ENCODE measurements at regions not wholly inside any gene's neighbourhood (a gene's known extent, or its start where the extent isn't known, plus 50 kb on each side); places are given as distances from the start of the nearest gene placed in this dataset.
"Not testable (repeated sequence)": the region's sequence is repeated elsewhere in the genome, so short reads cannot be mapped to it uniquely, and the experiment has no call there.

GRCh38 chr16:50497592-50497991, 50.6 kb upstream of the NKD1 start:
- peak; percentile 44 for DNase-seq (ENCODE audit: low spot score)

GRCh38 chr16:50496990-50497389, 51.2 kb upstream of the NKD1 start:
- DNase-seq (ENCODE audit: low spot score), result no peak

GRCh38 chr16:50495673-50496072, 52.5 kb upstream of the NKD1 start:
- no peak for DNase-seq (ENCODE audit: low spot score)

GRCh38 chr16:50494501-50495491, 53.4 kb upstream of the NKD1 start:
- DNase-seq (ENCODE audit: low spot score), result no peak

- no peak for DNase-seq (ENCODE audit: low spot score)
Measured at GRCh38 chr16:50491516-50491915, 56.7 kb upstream of the NKD1 start.

GRCh38 chr16:50490828-50491227, 57.4 kb upstream of the NKD1 start:
- peak; percentile 0 for DNase-seq (ENCODE audit: low spot score)

GRCh38 chr16:50489182-50489581, 59.0 kb upstream of the NKD1 start:
- DNase-seq (ENCODE audit: low spot score), result peak; percentile 4

GRCh38 chr16:50487528-50487927, 60.7 kb upstream of the NKD1 start:
- DNase-seq (ENCODE audit: low spot score), result no peak

GRCh38 chr16:50486162-50486561, 62.0 kb upstream of the NKD1 start:
- DNase-seq (ENCODE audit: low spot score), result not testable (repeated sequence)

GRCh38 chr16:50485232-50485631, 63.0 kb upstream of the NKD1 start:
- DNase-seq (ENCODE audit: low spot score), result no peak

GRCh38 chr16:50482271-50482670, 65.9 kb upstream of the NKD1 start:
- DNase-seq (ENCODE audit: low spot score), result no peak

- no peak for DNase-seq (ENCODE audit: low spot score)
Measured at GRCh38 chr16:50480206-50480605, 68.0 kb upstream of the NKD1 start.

GRCh38 chr16:50479771-50480170, 68.4 kb upstream of the NKD1 start:
- no peak for DNase-seq (ENCODE audit: low spot score)

- DNase-seq (ENCODE audit: low spot score), result no peak
Measured at GRCh38 chr16:50478773-50479149, 69.4 kb upstream of the NKD1 start.

- no peak for DNase-seq (ENCODE audit: low spot score)
Measured at GRCh38 chr16:50478075-50478772, 70.0 kb upstream of the NKD1 start.

- no peak for DNase-seq (ENCODE audit: low spot score)
Measured at GRCh38 chr16:50476486-50477255, 71.5 kb upstream of the NKD1 start.

- DNase-seq (ENCODE audit: low spot score), result no peak
Measured at GRCh38 chr16:50475170-50475569, 73.0 kb upstream of the NKD1 start.

- no peak for DNase-seq (ENCODE audit: low spot score)
Measured at GRCh38 chr16:50474138-50474537, 74.1 kb upstream of the NKD1 start.

- DNase-seq (ENCODE audit: low spot score), result no peak
Measured at GRCh38 chr16:50473356-50473945, 74.7 kb upstream of the NKD1 start.

GRCh38 chr16:50472472-50472871, 75.7 kb upstream of the NKD1 start:
- DNase-seq (ENCODE audit: low spot score), result no peak

GRCh38 chr16:50470687-50471086, 77.5 kb upstream of the NKD1 start:
- no peak for DNase-seq (ENCODE audit: low spot score)

- DNase-seq (ENCODE audit: low spot score), result no peak
Measured at GRCh38 chr16:50469744-50470321, 78.4 kb upstream of the NKD1 start.
